ENCODE measurements at regions not wholly inside any gene's neighbourhood (a gene's known extent, or its start where the extent isn't known, plus 50 kb on each side); places are given as distances from the start of the nearest gene placed in this dataset.

DNA sequence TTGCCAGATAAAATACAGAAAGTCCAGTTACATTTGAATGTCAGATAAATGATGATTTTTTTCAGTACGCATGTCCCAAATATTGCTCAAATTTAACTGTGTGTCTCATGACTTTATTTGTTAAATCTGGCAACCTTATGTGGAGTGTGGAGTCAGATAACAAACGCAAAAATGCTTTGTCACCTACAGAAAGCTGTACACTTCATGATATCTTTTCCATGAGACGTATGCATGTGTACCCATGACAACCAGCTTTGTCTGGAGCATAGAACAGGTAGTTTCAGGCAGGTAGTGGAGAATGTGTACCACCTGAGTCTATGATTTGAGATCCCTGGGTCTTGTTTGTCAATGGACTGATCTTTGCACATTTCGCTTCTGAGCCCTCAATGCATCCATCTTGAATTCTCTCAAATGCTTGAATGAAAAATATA lies 105.5 kb upstream of the CPEB4 start:
- no peak for DNase-seq

DNA sequence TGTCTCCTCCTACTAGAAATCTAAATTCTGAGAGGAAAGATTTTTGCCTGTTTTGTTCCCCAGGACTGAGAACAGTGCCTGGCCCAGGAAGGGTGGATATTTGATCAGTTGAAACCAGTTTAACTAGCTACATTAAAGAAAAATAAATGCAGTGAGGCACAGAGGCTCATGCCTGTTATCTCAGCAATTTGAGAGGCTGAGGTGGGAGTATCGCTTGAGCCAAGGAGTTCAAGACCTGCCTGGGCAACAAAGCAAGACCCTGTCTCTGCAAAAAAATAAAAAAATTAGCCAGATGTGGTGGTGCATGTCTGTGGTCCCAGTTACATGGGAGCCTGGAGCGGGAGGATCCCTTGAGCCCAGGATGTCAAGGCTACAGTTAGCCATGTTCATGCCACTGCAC lies 104.8 kb upstream of the CPEB4 start:
- DNase-seq, result peak; percentile 47

- DNase-seq, result no peak
Measured at GRCh38 chr5:173785400-173785799, 102.7 kb upstream of the CPEB4 start.

- no peak for DNase-seq
Measured at GRCh38 chr5:173785866-173786265, 102.3 kb upstream of the CPEB4 start.

DNA sequence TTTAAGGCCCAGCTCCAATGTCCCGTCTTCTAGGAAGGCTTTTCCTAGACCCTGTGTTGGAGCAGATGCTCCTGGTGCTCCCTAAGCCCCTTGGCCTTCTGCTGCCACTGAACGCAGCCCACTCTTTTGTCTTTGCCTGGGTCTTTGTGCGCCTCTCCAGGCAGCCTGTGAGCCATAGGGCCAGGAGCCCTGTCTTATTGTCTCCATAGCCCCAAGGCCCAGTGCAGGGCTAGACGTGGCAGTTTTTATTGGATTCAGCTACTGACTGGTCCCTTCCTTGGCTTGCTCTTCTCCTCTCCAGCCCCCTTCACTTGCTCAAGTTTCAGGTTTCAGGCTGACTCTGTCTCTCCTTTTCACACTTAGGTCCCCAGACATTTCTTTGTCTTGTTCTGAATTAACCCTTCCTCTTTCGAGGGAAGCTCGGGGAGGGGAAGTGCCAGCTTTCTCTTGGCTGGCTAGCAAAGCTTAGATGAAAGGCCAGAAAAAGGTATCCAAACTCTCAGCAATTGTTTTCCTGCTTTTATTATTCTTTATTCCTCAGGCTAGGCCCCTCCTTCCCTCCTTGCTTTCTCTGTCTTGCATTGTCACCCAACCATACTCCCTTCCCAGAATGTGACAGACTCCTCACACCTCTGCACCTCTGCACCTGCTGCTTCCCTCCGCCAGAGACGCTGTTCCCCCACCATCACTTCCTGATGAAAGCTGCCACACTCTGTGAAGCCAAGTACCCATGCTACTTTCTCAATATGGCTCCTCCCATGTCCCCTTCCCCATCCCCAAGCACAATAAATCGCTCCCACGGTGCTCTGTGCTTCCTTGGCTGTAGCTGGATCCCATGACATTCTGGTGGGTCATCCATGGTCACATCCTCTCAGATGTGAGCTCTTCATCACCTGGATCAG lies 101.6 kb upstream of the CPEB4 start:
- no peak for DNase-seq

DNA sequence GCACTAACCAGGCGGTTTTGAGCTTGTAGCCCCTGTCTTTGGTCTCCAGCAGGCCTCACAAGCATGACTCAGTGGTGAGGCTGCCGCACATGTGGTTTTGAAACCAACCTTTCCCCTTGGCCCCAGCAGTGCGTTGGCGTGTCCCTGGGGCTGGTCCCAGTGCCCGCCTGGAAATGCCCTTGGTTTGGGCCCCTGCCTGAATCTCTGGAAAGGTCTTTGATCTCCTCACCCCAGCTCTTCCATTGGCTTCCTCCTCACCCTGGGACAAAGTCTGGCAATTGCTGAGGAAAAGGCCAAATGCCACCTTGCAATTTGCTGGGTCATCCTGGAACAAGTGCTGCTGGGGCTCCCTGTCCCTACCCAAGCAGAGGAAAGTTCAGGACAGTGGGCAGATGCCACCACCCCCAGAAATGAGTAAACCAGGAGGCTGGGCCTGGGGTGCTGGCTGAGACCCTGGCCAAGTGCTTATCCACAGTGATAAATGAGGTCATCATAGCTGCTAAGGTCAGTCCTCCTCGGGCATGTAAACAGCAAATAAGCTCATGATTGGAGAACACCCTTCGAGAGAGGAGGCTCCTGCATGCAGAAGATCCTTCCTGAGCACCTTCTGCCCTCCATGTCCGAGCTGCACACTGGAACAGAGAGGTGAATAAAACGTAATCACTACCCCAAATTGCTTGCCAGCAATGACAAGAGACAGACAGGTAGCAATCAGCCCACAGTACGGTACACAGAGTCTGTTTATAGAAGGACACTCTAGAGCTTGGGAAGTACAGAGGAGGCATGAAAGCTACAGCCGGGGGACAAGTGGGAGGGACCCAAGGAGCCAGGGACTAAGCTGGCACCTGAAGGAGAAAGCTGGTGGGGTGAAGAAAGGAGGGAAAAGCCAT lies 98.9 kb upstream of the CPEB4 start:
- DNase-seq, result no peak

DNA sequence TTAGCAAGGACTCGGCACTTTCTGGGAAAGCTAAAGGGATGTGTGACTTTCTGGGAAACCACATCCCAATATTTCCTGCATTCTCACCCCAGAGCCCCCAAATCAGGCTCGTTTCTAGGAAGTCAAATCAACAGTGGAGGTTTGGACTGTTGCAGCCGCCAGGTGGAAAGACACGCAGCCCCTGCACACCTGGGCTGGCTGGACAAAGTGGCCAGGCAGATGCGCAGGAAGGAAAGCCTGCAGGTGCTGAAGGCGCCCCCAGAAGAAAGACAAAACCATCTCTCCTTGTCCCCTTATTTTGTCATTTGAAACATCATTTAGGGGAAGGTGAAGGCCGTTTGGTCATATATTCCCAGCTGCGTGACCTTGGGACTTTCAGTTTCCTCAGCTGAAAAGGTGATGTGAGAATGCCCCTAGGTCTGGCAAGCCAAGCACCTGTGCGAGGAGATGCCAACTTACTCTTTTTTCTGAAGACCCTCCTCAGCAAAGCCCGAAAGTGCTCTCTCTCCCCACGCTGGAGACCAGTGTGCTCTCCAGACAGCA lies 97.9 kb upstream of the CPEB4 start:
- DNase-seq, result no peak

DNA sequence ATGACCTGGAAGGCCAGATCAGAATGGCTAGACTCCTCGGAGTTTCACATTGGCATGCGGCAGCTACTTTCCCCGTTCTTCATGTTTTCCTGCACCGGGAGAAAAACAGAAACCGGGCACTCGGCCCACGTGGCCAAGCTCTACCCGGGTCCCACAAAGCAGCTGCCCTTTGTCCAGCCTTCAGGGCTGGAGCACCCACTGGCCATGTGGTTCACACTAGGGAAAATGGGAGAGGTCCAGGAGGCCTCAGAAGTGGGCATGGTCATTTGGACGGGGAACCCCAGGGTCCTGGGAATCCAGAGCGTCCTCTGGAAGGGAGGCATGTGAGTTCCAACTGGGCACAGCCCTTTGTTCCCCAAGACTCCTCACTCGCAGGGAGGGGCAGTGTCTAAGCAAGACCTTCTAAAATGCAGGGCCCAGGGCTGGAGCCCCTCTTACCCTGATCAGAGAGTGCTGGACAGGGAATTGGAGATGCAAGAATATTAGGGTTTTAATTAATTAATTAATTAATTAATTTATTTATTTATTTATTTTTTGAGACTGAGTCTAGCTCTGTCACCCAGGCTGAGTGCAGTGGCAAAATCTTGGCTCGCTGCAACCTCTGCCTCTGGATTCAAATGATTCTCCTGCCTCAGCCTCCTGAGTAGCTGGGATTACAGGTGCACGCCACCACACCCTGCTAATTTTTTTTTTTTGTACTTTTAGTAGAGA lies 97.2 kb upstream of the CPEB4 start:
- DNase-seq, result no peak

- no peak for DNase-seq
Measured at GRCh38 chr5:173791878-173792277, 96.3 kb upstream of the CPEB4 start.

GRCh38 chr5:173792781-173793547 lies 95.2 kb upstream of the CPEB4 start:
- DNase-seq, result no peak

- no peak for DNase-seq
Measured at GRCh38 chr5:173793648-173794548, 94.3 kb upstream of the CPEB4 start.

GRCh38 chr5:173794901-173795416 lies 93.2 kb upstream of the CPEB4 start:
- DNase-seq, result no peak

GRCh38 chr5:173795601-173796000 lies 92.5 kb upstream of the CPEB4 start:
- no peak for DNase-seq

DNA sequence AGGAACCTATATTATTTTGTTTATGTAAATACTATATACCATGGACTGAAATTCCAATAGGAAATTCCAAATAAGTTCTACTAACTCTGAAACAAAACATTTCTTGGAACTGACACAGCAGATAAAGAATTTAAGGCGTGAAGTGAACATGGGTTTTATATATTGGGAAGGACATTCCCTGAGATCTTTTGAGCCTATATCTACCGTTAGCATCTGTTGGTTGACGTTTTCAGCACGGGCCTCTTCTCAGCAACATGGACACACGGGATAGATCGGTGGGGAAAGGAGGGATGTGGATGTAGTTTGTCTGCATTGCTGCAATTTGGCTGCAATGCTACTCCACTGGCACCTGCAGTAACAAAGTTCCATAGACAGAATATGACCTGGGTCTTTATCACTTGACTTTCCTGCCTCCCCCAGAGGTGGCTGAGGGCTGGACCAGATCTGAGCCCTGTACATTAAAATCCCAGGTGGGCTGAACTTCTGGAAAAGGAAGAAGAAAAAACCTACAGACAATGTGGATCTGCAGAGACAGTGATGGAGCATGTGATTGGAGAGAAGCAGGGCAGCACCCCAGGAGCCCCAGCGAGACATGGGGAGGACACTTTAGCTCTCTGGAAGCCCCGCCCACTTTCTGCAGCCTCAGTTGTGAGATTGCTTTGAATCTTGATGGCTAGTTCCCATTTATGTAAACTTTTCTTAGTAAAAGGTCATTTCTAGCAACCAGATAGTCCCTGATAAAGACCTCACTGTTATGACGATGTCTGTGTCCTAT lies 91.2 kb upstream of the CPEB4 start:
- no peak for DNase-seq

- DNase-seq, result no peak
Measured at GRCh38 chr5:173798127-173798810, 89.9 kb upstream of the CPEB4 start.

DNA sequence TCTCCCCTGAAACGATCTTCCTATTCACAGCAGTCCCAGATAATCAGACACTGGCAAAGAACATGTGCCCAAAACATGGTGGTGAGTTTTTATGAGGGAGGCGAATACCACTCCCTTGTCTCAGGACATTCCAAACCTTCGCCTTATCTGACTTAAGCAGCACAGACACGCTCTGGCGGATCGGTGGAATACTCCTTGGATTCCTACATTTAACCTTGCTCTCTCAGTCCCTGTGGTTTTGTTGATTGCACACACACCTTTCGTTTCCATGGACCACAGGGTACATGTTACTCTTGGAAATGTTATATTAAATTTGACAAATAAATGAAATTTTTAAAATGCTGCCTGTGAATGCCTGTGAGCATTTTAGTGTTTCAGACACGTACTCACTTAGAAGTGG lies 87.8 kb upstream of the CPEB4 start:
- no peak for DNase-seq

DNA sequence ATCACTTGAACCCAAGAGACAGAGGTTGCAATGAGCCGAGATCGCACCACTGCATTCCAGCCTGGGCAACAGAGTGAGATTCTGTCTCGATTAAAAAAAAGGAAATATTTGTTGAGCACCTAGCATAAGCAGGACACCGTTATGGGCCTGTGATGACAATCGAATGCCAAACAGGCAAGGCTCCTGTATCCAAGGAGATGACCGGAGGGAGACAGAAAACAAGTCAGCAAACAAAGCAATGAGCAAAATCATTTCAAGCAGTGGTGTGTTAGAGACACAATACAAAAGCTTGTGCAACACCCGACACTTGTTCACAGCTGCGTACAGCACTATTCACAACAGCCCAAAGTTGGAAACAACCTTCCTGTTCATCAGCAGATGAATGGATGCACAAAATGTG lies 87.1 kb upstream of the CPEB4 start:
- DNase-seq, result no peak

- DNase-seq, result no peak
Measured at GRCh38 chr5:173802670-173803165, 85.4 kb upstream of the CPEB4 start.
